Breast epithelium (tissue), 4 donors: ENCODE measurements at regions not wholly inside any gene's neighbourhood (a gene's known extent, or its start where the extent isn't known, plus 50 kb on each side); places are given as distances from the start of the nearest gene placed in this dataset.

Source experiments
- DNase-seq, 2 donors: peaks; one replicate each; pipeline ENCODE4 v3.0.0-alpha.2; 2019; ENCODE audit warnings: low spot score in 2 of 2
- H3K27ac ChIP-seq, 2 donors: fragments of 200-600 bp; sonication (generic) in 1 of 2; one replicate each; pipeline ENCODE4 v1.5.1; 2016 to 2019; ENCODE audit warnings: mild to moderate bottlenecking in 1 of 2
- H3K27me3 ChIP-seq, 2 donors: fragments of 200-600 bp; sonication (generic) in 1 of 2; one replicate each; pipeline versions ENCODE4 v1.5.1 to v1.6.0; 2017 to 2019; ENCODE audit warnings: control low read depth in 1 of 2, mild to moderate bottlenecking in 1 of 2
- H3K36me3 ChIP-seq: fragments of 200-600 bp; one replicate; pipeline ENCODE4 v1.5.1; 2019
- H3K4me1 ChIP-seq, 2 donors: fragments of 200-600 bp; sonication (generic); one replicate each; pipeline ENCODE4 v1.5.1; 2016 to 2019; ENCODE audit warnings: control low read depth in 1 of 2
- H3K4me3 ChIP-seq, 3 donors: fragments of 200-600 bp; sonication (generic); 1 replicate in 2 of 3; 2 replicates in 1 of 3; pipeline ENCODE4 v1.5.1; 2016 to 2019; ENCODE audit warnings: mild to moderate bottlenecking in 3 of 3, moderate library complexity in 2 of 3
- H3K9me3 ChIP-seq, 2 donors: fragments of 200-600 bp; sonication (generic) in 1 of 2; one replicate each; pipeline ENCODE4 v1.5.1; 2016 to 2019; ENCODE audit warnings: control low read depth in 1 of 2
- POLR2A ChIP-seq: fragments of 450-650 bp; IDR thresholded peaks from one replicate; pipeline ENCODE4 v1.6.1; 2016; ENCODE audit warnings: antibody characterized with exemption, mild to moderate bottlenecking, moderate library complexity
- POLR2AphosphoS5 ChIP-seq, 3 donors: sonication (generic); formaldehyde crosslinking; IDR thresholded peaks; one replicate each; pipeline ENCODE4 v1.6.1; 2017; ENCODE audit warnings: antibody characterized with exemption in 3 of 3
- intact Hi-C: fragments of 100-400 bp; cut with DNase I; formaldehyde crosslinking; loops from one replicate; pipeline ENCODE4 v1.15.1; 2023; ENCODE audit warnings: low total_unique reads
- TF ChIP-seq, protein P1 (sequence below), 3 donors: fragments of 450-650 bp; IDR thresholded peaks; one replicate each; pipeline ENCODE4 v1.5.1; 2016 to 2017; ENCODE audit warnings: antibody characterized with exemption in 3 of 3, mild to moderate bottlenecking in 3 of 3, moderate library complexity in 3 of 3

GRCh38 chr17:31595666-31596381 lies 204.3 kb downstream of the RAB11FIP4 start:
- intact Hi-C loops: no loop called here
- H3K27me3 ChIP-seq: no peaks in the 10 kb centered on the region
- TF ChIP-seq, protein P1, sequence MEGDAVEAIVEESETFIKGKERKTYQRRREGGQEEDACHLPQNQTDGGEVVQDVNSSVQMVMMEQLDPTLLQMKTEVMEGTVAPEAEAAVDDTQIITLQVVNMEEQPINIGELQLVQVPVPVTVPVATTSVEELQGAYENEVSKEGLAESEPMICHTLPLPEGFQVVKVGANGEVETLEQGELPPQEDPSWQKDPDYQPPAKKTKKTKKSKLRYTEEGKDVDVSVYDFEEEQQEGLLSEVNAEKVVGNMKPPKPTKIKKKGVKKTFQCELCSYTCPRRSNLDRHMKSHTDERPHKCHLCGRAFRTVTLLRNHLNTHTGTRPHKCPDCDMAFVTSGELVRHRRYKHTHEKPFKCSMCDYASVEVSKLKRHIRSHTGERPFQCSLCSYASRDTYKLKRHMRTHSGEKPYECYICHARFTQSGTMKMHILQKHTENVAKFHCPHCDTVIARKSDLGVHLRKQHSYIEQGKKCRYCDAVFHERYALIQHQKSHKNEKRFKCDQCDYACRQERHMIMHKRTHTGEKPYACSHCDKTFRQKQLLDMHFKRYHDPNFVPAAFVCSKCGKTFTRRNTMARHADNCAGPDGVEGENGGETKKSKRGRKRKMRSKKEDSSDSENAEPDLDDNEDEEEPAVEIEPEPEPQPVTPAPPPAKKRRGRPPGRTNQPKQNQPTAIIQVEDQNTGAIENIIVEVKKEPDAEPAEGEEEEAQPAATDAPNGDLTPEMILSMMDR (IDR thresholded peaks at IDR 0.05): no peak
- TF ChIP-seq POLR2AphosphoS5 (IDR thresholded peaks at IDR 0.05) (no peak), POLR2A (no peak)
- H3K4me1 ChIP-seq: peaks cover 5 to 6% of the 10 kb centered on the region in 2 donors
- DNase-seq: no peak
- no peaks in the 10 kb centered on the region for H3K9me3 ChIP-seq
- H3K27ac ChIP-seq: peak overlapping the region; percentile 72 to 83
- no peak overlapping the region for H3K4me3 ChIP-seq
- no peaks in the 10 kb centered on the region for H3K36me3 ChIP-seq

DNA sequence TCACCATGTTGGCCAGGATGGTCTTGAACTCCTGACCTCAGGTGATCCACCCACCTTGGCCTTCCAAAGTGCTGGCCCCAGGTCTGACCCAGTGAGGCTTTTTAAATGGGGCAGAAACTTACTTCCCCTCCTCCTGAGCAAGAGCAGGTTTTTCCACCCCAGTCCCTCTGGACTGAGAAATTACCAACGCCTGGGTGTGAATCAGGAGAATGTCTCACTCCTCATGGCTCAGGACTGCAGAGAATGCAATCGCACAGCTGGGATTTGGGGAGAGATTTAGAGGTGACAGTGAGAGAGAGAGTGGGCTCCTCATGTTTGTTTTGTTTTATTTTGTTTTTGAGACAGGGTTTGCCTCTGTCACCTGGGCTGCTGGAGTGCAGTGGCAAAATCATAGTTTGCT lies 203.6 kb downstream of the RAB11FIP4 start:
- H3K4me1 ChIP-seq: peaks cover 5 to 6% of the 10 kb centered on the region in 2 donors
- TF ChIP-seq POLR2A (no peak), POLR2AphosphoS5 (IDR thresholded peaks at IDR 0.05) (no peak)
- TF ChIP-seq, protein P1 (IDR thresholded peaks at IDR 0.05): no peak
- H3K4me3 ChIP-seq: no peak overlapping the region
- no peaks in the 10 kb centered on the region for H3K27me3 ChIP-seq
- H3K9me3 ChIP-seq: no peaks in the 10 kb centered on the region
- intact Hi-C loops: no loop called here
- DNase-seq: no peak
- no peak overlapping the region for H3K27ac ChIP-seq
- no peaks in the 10 kb centered on the region for H3K36me3 ChIP-seq

- intact Hi-C loops: no loop called here
- Histone ChIP-seq H3K9me3 (no peaks in the 10 kb centered on the region), H3K27me3 (no peaks in the 10 kb centered on the region), H3K4me1 (peaks cover 5 to 6% of the 10 kb centered on the region in 2 donors), H3K4me3 (no peak overlapping the region), H3K36me3 (no peaks in the 10 kb centered on the region), H3K27ac (no peak overlapping the region)
- TF ChIP-seq POLR2AphosphoS5 (IDR thresholded peaks at IDR 0.05) (no peak), POLR2A (no peak)
- TF ChIP-seq, protein P1 (IDR thresholded peaks at IDR 0.05): no peak
- no peak for DNase-seq
Measured at GRCh38 chr17:31594416-31594815, 202.9 kb downstream of the RAB11FIP4 start.

DNA sequence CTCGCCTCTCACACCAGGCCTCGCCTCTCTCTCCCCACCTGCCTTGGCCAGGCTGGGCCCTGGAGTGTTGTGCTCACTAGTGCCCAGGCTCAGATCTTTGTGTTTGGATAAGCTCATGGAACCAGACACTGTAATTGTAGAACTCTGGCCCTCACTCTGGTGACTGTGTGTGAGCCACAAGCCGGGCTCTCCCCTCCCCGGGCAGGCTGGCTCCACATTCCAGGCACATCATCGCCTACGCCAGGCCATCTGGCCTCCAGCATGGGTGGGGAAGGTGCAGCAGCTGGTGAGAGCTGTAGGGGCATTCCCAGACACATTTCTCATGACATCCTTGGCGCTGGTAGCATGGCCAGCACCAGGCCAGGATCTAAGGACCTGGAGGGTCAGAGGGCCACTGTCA lies 202.3 kb downstream of the RAB11FIP4 start:
- DNase-seq: no peak
- intact Hi-C loops: no loop called here
- Histone ChIP-seq H3K27me3 (no peaks in the 10 kb centered on the region), H3K4me1 (peaks cover 5 to 6% of the 10 kb centered on the region in 2 donors), H3K27ac (no peak overlapping the region), H3K4me3 (no peak overlapping the region), H3K36me3 (no peaks in the 10 kb centered on the region), H3K9me3 (no peaks in the 10 kb centered on the region)
- TF ChIP-seq POLR2A (no peak), POLR2AphosphoS5 (IDR thresholded peaks at IDR 0.05) (no peak)
- TF ChIP-seq, protein P1 (IDR thresholded peaks at IDR 0.05): no peak

- DNase-seq: no peak
- Histone ChIP-seq H3K27ac (no peak overlapping the region), H3K36me3 (no peaks in the 10 kb centered on the region), H3K4me1 (peaks cover 5 to 6% of the 10 kb centered on the region in 2 donors), H3K4me3 (no peak overlapping the region), H3K9me3 (no peaks in the 10 kb centered on the region), H3K27me3 (no peaks in the 10 kb centered on the region)
- intact Hi-C loops: no loop called here
- TF ChIP-seq POLR2A (no peak), POLR2AphosphoS5 (IDR thresholded peaks at IDR 0.05) (no peak)
- TF ChIP-seq, protein P1 (IDR thresholded peaks at IDR 0.05): no peak
Measured at GRCh38 chr17:31591924-31592323, 200.4 kb downstream of the RAB11FIP4 start.
